ENCODE measurements at regions not wholly inside any gene's neighbourhood (a gene's known extent, or its start where the extent isn't known, plus 50 kb on each side); places are given as distances from the start of the nearest gene placed in this dataset.

- in situ Hi-C loops (cut with MboI; ENCODE audit: low pct_ligation_motif_present in 1 of 4, low pct_unique_long_range_greater_than_20kb in 1 of 4, low sequenced_read_pairs in 3 of 4) = no loop called here
- intact Hi-C loops (cut with DNase I; ENCODE audit: low total_unique reads) = no loop called here
- TF ChIP-seq EP300 (IDR thresholded peaks at IDR 0.05; ENCODE audit: low read depth) = no peak
- TF ChIP-seq, protein P1, sequence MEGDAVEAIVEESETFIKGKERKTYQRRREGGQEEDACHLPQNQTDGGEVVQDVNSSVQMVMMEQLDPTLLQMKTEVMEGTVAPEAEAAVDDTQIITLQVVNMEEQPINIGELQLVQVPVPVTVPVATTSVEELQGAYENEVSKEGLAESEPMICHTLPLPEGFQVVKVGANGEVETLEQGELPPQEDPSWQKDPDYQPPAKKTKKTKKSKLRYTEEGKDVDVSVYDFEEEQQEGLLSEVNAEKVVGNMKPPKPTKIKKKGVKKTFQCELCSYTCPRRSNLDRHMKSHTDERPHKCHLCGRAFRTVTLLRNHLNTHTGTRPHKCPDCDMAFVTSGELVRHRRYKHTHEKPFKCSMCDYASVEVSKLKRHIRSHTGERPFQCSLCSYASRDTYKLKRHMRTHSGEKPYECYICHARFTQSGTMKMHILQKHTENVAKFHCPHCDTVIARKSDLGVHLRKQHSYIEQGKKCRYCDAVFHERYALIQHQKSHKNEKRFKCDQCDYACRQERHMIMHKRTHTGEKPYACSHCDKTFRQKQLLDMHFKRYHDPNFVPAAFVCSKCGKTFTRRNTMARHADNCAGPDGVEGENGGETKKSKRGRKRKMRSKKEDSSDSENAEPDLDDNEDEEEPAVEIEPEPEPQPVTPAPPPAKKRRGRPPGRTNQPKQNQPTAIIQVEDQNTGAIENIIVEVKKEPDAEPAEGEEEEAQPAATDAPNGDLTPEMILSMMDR (IDR thresholded peaks at IDR 0.05) = no peak
- no peak for TF ChIP-seq POLR2AphosphoS5 (IDR thresholded peaks at IDR 0.05)
- no peak for TF ChIP-seq POLR2A (IDR thresholded peaks at IDR 0.05)
- Histone ChIP-seq H3K36me3 (no peaks in the 10 kb centered on the region), H3K4me3 (no peak overlapping the region), H3K27me3 (no peaks in the 10 kb centered on the region), H3K9me3 (no peaks in the 10 kb centered on the region), H3K4me1 (peaks cover 0 to 1% (median 0%) of the 10 kb centered on the region in 4 donors), H3K27ac (no peak overlapping the region)
- no peak for DNase-seq
- WGBS, 2 donors (ENCODE audit: low coverage in 1 of 2) = 70% methylated on average over 3 to 5 of the region's 5 CpGs
Measured at GRCh38 chr1:213720032-213720431, 267.7 kb upstream of the PROX1 start.

- intact Hi-C loops (cut with DNase I; ENCODE audit: low total_unique reads) = no loop called here
- 0 to 68% methylated on average over 1 to 2 of the region's 2 CpGs for WGBS, 2 donors (ENCODE audit: low coverage in 1 of 2)
Measured at GRCh38 chr1:213723187-213723586, 264.6 kb upstream of the PROX1 start.

DNA sequence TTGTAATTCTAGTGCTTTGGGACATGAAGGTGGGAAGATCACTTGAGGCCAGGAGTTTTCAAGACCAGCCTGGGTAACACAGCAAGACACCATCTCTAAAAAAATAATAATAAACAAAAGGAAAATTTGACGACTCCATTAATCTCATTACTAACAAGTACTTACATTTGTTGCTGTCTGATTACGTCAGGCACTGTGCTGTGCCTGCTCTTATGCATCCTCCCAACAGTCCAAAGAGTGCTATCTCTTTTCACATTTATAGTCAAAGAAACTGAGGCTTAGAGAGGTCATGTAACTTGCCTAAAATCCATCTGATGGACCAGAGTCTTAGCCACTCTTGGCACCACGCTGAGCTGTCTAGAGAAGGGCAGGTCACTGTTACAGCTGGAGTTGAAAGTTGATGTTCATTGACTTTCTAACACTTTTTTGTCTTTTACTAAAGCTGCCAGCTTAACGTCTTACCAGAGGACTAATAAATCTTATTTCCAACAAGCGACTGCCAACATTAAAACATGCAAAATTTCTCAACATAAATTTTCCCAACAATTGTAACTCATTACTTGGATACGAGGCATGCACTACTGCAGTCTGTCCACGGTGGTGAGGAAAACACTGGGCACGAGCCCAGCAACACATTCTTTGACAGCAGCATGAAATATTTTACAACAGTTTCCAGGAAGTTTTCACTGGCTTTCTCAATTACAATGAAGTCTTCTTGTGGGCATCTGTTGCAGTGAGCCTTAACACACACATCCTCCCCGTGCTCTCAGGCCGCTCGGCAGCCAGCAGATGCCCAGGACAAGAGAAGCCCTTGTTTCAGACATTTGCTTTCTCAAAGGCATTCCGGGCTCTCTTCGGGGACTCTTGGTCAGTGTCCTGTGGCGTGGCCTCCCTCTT is 262.9 kb upstream of the PROX1 start:
- H3K27ac ChIP-seq = no peak overlapping the region
- TF ChIP-seq POLR2AphosphoS5 (IDR thresholded peaks at IDR 0.05) (peak in 1 of 3 donors; percentile 14), POLR2A (IDR thresholded peaks at IDR 0.05) (no peak)
- no peaks in the 10 kb centered on the region for H3K9me3 ChIP-seq
- intact Hi-C loops (cut with DNase I; ENCODE audit: low total_unique reads) (no loop called here), in situ Hi-C loops (cut with MboI; ENCODE audit: low pct_ligation_motif_present in 1 of 4, low pct_unique_long_range_greater_than_20kb in 1 of 4, low sequenced_read_pairs in 3 of 4) (no loop called here)
- 14 to 19% methylated on average over 6 to 14 of the region's 14 CpGs for WGBS, 2 donors (ENCODE audit: low coverage in 1 of 2)
- peaks cover 0 to 7% (median 0%) of the 10 kb centered on the region in 4 donors for H3K4me1 ChIP-seq
- H3K27me3 ChIP-seq = no peaks in the 10 kb centered on the region
- no peaks in the 10 kb centered on the region for H3K36me3 ChIP-seq
- no peak overlapping the region for H3K4me3 ChIP-seq
- peak; percentile 43 for DNase-seq

More at GRCh38 chr1:213723187-213723586, 264.6 kb upstream of the PROX1 start:
- in situ Hi-C loops (cut with MboI; ENCODE audit: low pct_ligation_motif_present in 1 of 4, low pct_unique_long_range_greater_than_20kb in 1 of 4, low sequenced_read_pairs in 3 of 4) = no loop called here
- no peak for DNase-seq
- Histone ChIP-seq H3K9me3 (no peaks in the 10 kb centered on the region), H3K4me1 (peaks cover 0 to 7% (median 0%) of the 10 kb centered on the region in 4 donors), H3K27me3 (no peaks in the 10 kb centered on the region), H3K4me3 (no peak overlapping the region), H3K27ac (no peak overlapping the region), H3K36me3 (no peaks in the 10 kb centered on the region)
- TF ChIP-seq POLR2AphosphoS5 (IDR thresholded peaks at IDR 0.05) (no peak), POLR2A (IDR thresholded peaks at IDR 0.05) (no peak), EP300 (IDR thresholded peaks at IDR 0.05; ENCODE audit: low read depth) (no peak)
- TF ChIP-seq, protein P1 (IDR thresholded peaks at IDR 0.05) = no peak

- WGBS, 2 donors (ENCODE audit: low coverage in 1 of 2) = 88 to 91% methylated on average over 18 to 20 of the region's 20 CpGs
- no peaks in the 10 kb centered on the region for H3K9me3 ChIP-seq
- no peaks in the 10 kb centered on the region for H3K27me3 ChIP-seq
- H3K4me1 ChIP-seq = peaks cover 0 to 7% (median 0%) of the 10 kb centered on the region in 4 donors
- H3K27ac ChIP-seq = no peak overlapping the region
- DNase-seq = no peak
- in situ Hi-C loops (cut with MboI; ENCODE audit: low pct_ligation_motif_present in 1 of 4, low pct_unique_long_range_greater_than_20kb in 1 of 4, low sequenced_read_pairs in 3 of 4) (no loop called here), intact Hi-C loops (cut with DNase I; ENCODE audit: low total_unique reads) (no loop called here)
- H3K4me3 ChIP-seq = no peak overlapping the region
- TF ChIP-seq POLR2A (IDR thresholded peaks at IDR 0.05) (no peak), EP300 (IDR thresholded peaks at IDR 0.05; ENCODE audit: low read depth) (no peak), POLR2AphosphoS5 (IDR thresholded peaks at IDR 0.05) (no peak)
- TF ChIP-seq, protein P1 (IDR thresholded peaks at IDR 0.05) = no peak
- H3K36me3 ChIP-seq = no peaks in the 10 kb centered on the region
Measured at GRCh38 chr1:213727853-213728592, 259.8 kb upstream of the PROX1 start.
